DOHH2 (cell line): ENCODE measurements at regions not wholly inside any gene's neighbourhood (a gene's known extent, or its start where the extent isn't known, plus 50 kb on each side); places are given as distances from the start of the nearest gene placed in this dataset.

ENCODE experiments used
- EZH2phosphoT487 ChIP-seq: fragments of 200-600 bp; sonication (generic); IDR thresholded peaks from 2 replicates; pipeline ENCODE4 v1.6.1; 2017; ENCODE audit warnings: borderline replicate concordance, mild to moderate bottlenecking, antibody characterized with exemption, low read length, moderate library complexity, mixed read lengths
- TF ChIP-seq, protein P1 (sequence below): fragments of 200-600 bp; sonication (generic); IDR thresholded peaks from one replicate; pipeline ENCODE4 v1.5.1; 2014; ENCODE audit warnings: antibody characterized with exemption, mild to moderate bottlenecking, low read depth, low read length; ENCODE audit not compliant: poor library complexity, severe bottlenecking

GRCh38 chr5:74028976-74029375, 403.0 kb downstream of the ARHGEF28 start:
- TF ChIP-seq, protein P1, sequence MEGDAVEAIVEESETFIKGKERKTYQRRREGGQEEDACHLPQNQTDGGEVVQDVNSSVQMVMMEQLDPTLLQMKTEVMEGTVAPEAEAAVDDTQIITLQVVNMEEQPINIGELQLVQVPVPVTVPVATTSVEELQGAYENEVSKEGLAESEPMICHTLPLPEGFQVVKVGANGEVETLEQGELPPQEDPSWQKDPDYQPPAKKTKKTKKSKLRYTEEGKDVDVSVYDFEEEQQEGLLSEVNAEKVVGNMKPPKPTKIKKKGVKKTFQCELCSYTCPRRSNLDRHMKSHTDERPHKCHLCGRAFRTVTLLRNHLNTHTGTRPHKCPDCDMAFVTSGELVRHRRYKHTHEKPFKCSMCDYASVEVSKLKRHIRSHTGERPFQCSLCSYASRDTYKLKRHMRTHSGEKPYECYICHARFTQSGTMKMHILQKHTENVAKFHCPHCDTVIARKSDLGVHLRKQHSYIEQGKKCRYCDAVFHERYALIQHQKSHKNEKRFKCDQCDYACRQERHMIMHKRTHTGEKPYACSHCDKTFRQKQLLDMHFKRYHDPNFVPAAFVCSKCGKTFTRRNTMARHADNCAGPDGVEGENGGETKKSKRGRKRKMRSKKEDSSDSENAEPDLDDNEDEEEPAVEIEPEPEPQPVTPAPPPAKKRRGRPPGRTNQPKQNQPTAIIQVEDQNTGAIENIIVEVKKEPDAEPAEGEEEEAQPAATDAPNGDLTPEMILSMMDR = no peak
- TF ChIP-seq EZH2phosphoT487 = no peak
